ENCODE measurements at regions not wholly inside any gene's neighbourhood (a gene's known extent, or its start where the extent isn't known, plus 50 kb on each side); places are given as distances from the start of the nearest gene placed in this dataset.

DNA sequence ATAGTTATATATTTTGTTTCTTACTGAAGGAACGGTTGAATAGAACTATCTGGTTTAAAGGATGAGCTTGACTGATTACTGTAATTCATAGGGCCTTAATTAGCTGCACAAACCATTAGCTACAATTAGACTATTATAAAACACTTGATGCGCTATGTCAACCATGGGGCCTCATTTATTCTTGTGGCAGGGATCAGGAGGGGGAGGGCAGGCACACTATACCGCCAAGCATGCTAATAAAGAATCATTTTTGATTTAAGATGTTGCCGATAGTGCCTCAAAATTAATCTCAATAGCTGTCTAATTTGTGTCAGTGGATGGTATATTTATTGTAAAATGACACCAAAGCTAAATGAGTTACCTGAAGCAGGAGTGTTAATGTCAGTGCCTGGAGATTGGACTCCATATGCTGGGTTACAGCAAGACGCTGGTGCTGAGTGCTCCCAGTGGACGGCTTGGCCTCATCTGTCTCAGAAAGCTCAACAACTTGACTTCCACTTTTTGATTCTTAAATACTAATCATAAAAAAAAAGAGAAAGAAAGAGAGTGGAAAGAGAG is 1007.0 kb upstream of the CELF4 start:
- peaks cover 3% of the 10 kb centered on the region for H3K9me3 Mint-ChIP-seq (ENCODE audit: low read depth)
- DNase-seq (no peak), ATAC-seq (no peak)
- intact Hi-C loops (cut with DNase I, micrococcal nuclease), result no loop called here
- peaks cover 23% of the 10 kb centered on the region for H3K4me1 Mint-ChIP-seq
- H3K36me3 Mint-ChIP-seq (ENCODE audit: low read depth), result no peaks in the 10 kb centered on the region
- POLR2A ChIA-PET, result no interaction called here
- H3K27ac Mint-ChIP-seq, result no peak overlapping the region
- CTCF ChIA-PET, result interaction anchor here (0.6 to 1.1 kb wide), 3 partner anchors 38 to 179 kb away, joined by 3 read pairs; no protein-coding TSS in a partner anchor
- H3K27me3 Mint-ChIP-seq, result no peaks in the 10 kb centered on the region
- no peak overlapping the region for H3K4me3 Mint-ChIP-seq

DNA sequence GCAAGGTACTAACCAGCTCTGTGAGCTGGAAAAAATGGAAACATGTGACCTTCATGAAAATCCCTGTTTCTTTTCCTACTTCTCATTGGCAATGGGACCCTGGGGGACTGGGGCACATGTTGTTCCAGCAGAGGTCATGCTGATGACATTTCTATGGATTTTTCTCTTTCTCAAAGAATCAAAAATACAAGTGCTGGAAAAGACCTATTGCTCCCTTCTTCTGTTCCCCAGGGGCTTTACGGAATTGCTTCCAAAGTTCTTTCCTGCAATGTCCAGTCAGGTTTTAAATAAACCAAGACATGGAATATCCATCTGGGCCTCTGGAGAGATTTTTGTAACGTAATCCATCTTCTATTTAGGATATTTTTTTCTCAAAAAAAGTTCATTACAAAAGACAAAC is 1006.1 kb upstream of the CELF4 start:
- H3K9me3 Mint-ChIP-seq (ENCODE audit: low read depth), result peaks cover 7% of the 10 kb centered on the region
- ATAC-seq (no peak), DNase-seq (no peak)
- no peaks in the 10 kb centered on the region for H3K36me3 Mint-ChIP-seq (ENCODE audit: low read depth)
- intact Hi-C loops (cut with DNase I, micrococcal nuclease), result no loop called here
- H3K27ac Mint-ChIP-seq, result no peak overlapping the region
- CTCF ChIA-PET, result interaction anchor here (1.1 kb wide), 1 partner anchor 39 kb away, joined by 3 read pairs; no protein-coding TSS in a partner anchor
- peaks cover 14% of the 10 kb centered on the region for H3K4me1 Mint-ChIP-seq
- H3K4me3 Mint-ChIP-seq, result no peak overlapping the region
- no peaks in the 10 kb centered on the region for H3K27me3 Mint-ChIP-seq
- POLR2A ChIA-PET, result no interaction called here

DNA sequence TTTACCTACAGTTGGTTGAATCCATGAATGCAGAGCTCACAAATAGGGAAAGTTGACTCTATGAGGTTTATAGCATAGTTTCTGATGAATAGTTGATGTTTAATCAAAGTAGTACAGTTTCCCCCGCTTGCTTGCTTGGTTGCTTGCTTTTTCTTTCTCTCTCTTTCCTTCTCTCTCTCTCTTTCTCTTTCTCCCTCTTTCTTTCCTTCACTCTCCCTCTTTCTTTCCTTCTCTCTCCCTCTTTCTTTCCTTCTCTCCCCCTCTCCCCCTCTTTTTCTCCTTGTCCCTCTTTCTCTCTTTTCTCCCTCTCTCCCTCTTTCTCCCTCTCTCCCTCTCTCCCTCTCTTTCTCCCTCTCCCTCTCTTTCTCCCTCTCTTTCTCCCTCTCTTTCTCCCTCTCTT is 999.9 kb upstream of the CELF4 start:
- Mint-ChIP-seq H3K9me3 (ENCODE audit: low read depth) (peaks cover 4% of the 10 kb centered on the region), H3K36me3 (ENCODE audit: low read depth) (no peaks in the 10 kb centered on the region), H3K4me1 (peaks cover 5% of the 10 kb centered on the region), H3K4me3 (no peak overlapping the region), H3K27ac (no peak overlapping the region), H3K27me3 (no peaks in the 10 kb centered on the region)
- DNase-seq (no peak), ATAC-seq (no peak)
- ChIA-PET CTCF (no interaction called here), POLR2A (no interaction called here)
- intact Hi-C loops (cut with DNase I, micrococcal nuclease), result no loop called here

DNA sequence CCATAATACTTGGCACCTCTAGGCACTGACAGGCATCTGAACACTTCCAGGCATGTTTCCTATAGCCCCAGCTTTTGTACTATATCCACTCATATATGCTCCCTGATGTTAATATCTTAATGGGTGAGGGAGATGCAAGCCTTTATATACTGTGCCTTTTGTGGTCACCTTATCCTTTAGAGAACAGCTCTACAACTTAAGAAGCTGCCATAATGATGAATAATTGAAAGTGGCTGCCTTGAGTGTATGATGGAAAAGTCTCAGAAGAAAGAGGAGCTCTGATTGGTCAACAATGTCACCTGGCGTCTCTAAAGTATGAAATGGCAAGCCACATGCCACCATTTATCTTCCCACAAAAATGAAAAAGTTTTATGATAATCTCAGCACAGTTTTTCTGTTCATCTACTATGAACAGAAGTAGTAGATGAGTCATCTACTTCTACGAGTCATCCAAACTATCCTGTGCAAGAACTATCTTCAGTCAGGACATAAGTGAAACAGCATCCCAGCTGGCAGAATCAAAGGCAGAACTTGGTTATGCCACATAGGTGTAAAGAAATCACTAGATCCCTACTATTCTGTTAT is 997.9 kb upstream of the CELF4 start:
- intact Hi-C loops (cut with DNase I, micrococcal nuclease), result loop anchor here in 1 of 2 experiments (5.0 kb wide), 1 partner anchor 39 kb away; no protein-coding TSS in a partner anchor
- H3K4me1 Mint-ChIP-seq, result peaks cover 5% of the 10 kb centered on the region
- POLR2A ChIA-PET, result interaction anchor here (0.6 kb wide), 1 partner anchor 47 kb away, joined by 4 read pairs; no protein-coding TSS in a partner anchor
- H3K27ac Mint-ChIP-seq, result no peak overlapping the region
- peak; percentile 80 for ATAC-seq
- H3K36me3 Mint-ChIP-seq (ENCODE audit: low read depth), result no peaks in the 10 kb centered on the region
- H3K27me3 Mint-ChIP-seq, result no peaks in the 10 kb centered on the region
- H3K9me3 Mint-ChIP-seq (ENCODE audit: low read depth), result peaks cover 4% of the 10 kb centered on the region
- no peak overlapping the region for H3K4me3 Mint-ChIP-seq
- CTCF ChIA-PET, result no interaction called here
- DNase-seq, result peak; percentile 20

- intact Hi-C loops (cut with DNase I, micrococcal nuclease), result no loop called here
- CTCF ChIA-PET, result no interaction called here
- ATAC-seq (no peak), DNase-seq (no peak)
- no peaks in the 10 kb centered on the region for H3K36me3 Mint-ChIP-seq (ENCODE audit: low read depth)
- H3K4me3 Mint-ChIP-seq, result no peak overlapping the region
- H3K4me1 Mint-ChIP-seq, result no peaks in the 10 kb centered on the region
- H3K27me3 Mint-ChIP-seq, result no peaks in the 10 kb centered on the region
- no peaks in the 10 kb centered on the region for H3K9me3 Mint-ChIP-seq (ENCODE audit: low read depth)
- H3K27ac Mint-ChIP-seq, result no peak overlapping the region
- POLR2A ChIA-PET, result no interaction called here
These were observed 991.4 kb upstream of the CELF4 start for GRCh38 chr18:38557006-38557405.

DNA sequence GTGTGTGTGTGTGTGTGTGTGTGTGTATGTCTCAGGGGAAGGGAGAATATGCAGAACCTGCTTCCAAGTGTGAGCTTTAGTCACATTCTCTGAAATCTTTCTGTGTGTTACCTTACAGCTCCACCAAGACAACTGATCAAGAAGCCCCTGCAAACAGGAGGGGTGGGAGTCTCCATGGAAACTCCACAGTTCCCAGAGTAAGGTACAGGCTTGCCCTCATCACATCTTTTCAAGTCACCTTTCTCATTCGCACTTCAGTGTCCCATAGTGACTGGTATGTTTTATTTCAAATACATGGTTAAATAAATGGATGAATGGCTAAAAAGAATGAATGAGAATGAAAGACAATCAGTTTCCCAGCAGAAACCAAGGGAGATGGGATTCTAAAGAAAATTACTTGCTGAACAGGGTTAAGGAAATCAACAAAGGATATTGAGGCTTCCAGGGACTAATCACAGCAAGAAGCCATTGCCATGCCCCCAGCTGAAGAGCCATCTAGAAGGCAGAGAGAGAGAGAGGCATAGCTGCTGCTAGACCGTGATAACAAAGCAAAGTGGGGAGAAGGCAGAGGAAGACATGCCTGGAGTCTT is 987.2 kb upstream of the CELF4 start:
- POLR2A ChIA-PET, result no interaction called here

GRCh38 chr18:38551881-38552280 is 986.3 kb upstream of the CELF4 start:
- Mint-ChIP-seq H3K4me1 (no peaks in the 10 kb centered on the region), H3K27ac (no peak overlapping the region), H3K27me3 (no peaks in the 10 kb centered on the region), H3K36me3 (ENCODE audit: low read depth) (no peaks in the 10 kb centered on the region), H3K4me3 (no peak overlapping the region), H3K9me3 (ENCODE audit: low read depth) (no peaks in the 10 kb centered on the region)
- ATAC-seq (no peak), DNase-seq (no peak)
- POLR2A ChIA-PET, result no interaction called here
- CTCF ChIA-PET, result no interaction called here
- intact Hi-C loops (cut with DNase I, micrococcal nuclease), result no loop called here

More for the DNA sequence above, 987.2 kb upstream of the CELF4 start:
- ATAC-seq (no peak), DNase-seq (no peak)
- intact Hi-C loops (cut with DNase I, micrococcal nuclease), result no loop called here
- Mint-ChIP-seq H3K4me3 (no peak overlapping the region), H3K9me3 (ENCODE audit: low read depth) (no peaks in the 10 kb centered on the region), H3K27ac (no peak overlapping the region), H3K36me3 (ENCODE audit: low read depth) (no peaks in the 10 kb centered on the region), H3K4me1 (no peaks in the 10 kb centered on the region), H3K27me3 (no peaks in the 10 kb centered on the region)
- CTCF ChIA-PET, result no interaction called here

DNA sequence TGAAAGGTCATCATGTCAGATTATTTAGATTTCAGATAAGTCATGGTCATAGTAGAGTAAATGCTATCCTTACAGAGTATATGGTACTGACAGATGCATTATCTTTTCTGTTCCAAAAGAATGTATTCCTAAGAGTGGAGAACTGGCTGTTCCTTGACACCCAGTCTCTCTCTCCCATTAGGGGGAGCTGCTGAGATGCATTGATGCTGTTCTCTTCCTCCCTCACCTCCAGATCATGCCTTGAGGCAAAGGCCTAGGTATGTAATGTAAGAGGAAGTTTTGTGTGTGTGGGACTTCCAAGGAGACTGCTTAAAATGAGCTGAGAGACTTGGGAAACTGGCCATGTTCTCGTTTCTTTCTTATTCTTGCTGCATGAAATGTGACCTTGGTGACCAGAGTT is 979.5 kb upstream of the CELF4 start:
- H3K9me3 Mint-ChIP-seq (ENCODE audit: low read depth), result no peaks in the 10 kb centered on the region
- no peaks in the 10 kb centered on the region for H3K36me3 Mint-ChIP-seq (ENCODE audit: low read depth)
- no peak overlapping the region for H3K4me3 Mint-ChIP-seq
- ATAC-seq (no peak), DNase-seq (peak; percentile 16)
- intact Hi-C loops (cut with DNase I, micrococcal nuclease), result no loop called here
- ChIA-PET POLR2A (no interaction called here), CTCF (interaction anchor here (0.8 kb wide), 1 partner anchor 57 kb away, joined by 3 read pairs; no protein-coding TSS in a partner anchor)
- H3K27me3 Mint-ChIP-seq, result no peaks in the 10 kb centered on the region
- no peak overlapping the region for H3K27ac Mint-ChIP-seq
- H3K4me1 Mint-ChIP-seq, result peaks cover 2% of the 10 kb centered on the region

- intact Hi-C loops (cut with DNase I, micrococcal nuclease), result no loop called here
- no peaks in the 10 kb centered on the region for H3K27me3 Mint-ChIP-seq
- no peak overlapping the region for H3K27ac Mint-ChIP-seq
- no peak overlapping the region for H3K4me3 Mint-ChIP-seq
- H3K4me1 Mint-ChIP-seq, result no peaks in the 10 kb centered on the region
- no peak for ATAC-seq
- H3K36me3 Mint-ChIP-seq (ENCODE audit: low read depth), result no peaks in the 10 kb centered on the region
- peaks cover 2% of the 10 kb centered on the region for H3K9me3 Mint-ChIP-seq (ENCODE audit: low read depth)
- POLR2A ChIA-PET, result no interaction called here
- DNase-seq, result no peak
- CTCF ChIA-PET, result no interaction called here
These were observed 974.3 kb upstream of the CELF4 start for GRCh38 chr18:38539856-38540255.

- Mint-ChIP-seq H3K4me3 (no peak overlapping the region), H3K9me3 (ENCODE audit: low read depth) (peaks cover 2% of the 10 kb centered on the region), H3K27me3 (no peaks in the 10 kb centered on the region), H3K36me3 (ENCODE audit: low read depth) (no peaks in the 10 kb centered on the region), H3K4me1 (no peaks in the 10 kb centered on the region), H3K27ac (no peak overlapping the region)
- ATAC-seq (no peak), DNase-seq (no peak)
- intact Hi-C loops (cut with DNase I, micrococcal nuclease), result no loop called here
- POLR2A ChIA-PET, result no interaction called here
- CTCF ChIA-PET, result no interaction called here
These were observed 973.8 kb upstream of the CELF4 start for GRCh38 chr18:38539371-38539770.

- Mint-ChIP-seq H3K27me3 (no peaks in the 10 kb centered on the region), H3K27ac (no peak overlapping the region), H3K4me1 (no peaks in the 10 kb centered on the region), H3K4me3 (no peak overlapping the region), H3K36me3 (ENCODE audit: low read depth) (no peaks in the 10 kb centered on the region), H3K9me3 (ENCODE audit: low read depth) (peaks cover 7% of the 10 kb centered on the region)
- ATAC-seq (no peak), DNase-seq (no peak)
- ChIA-PET CTCF (no interaction called here), POLR2A (no interaction called here)
- intact Hi-C loops (cut with DNase I, micrococcal nuclease), result no loop called here
These were observed 968.5 kb upstream of the CELF4 start for GRCh38 chr18:38534073-38534472.

DNA sequence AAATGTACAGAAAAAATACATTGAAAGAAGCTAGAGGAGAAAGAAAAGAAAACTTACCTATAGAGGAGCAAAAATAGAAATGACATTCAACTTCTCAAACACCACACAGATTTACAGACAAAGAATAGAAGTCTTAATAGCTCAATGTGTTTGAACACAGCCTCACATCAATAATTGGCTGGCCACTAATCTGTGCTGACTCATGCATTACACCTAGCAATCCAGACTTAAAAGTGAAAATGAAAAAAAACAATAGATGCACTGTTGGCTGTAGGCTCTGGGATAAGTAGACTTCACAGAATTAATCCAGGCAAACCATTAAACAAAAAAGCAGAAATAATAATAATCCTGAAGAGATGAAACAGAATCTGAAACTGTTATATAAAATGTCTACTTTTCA is 961.3 kb upstream of the CELF4 start:
- intact Hi-C loops (cut with DNase I, micrococcal nuclease), result no loop called here
- Mint-ChIP-seq H3K9me3 (ENCODE audit: low read depth) (peaks cover 1% of the 10 kb centered on the region), H3K36me3 (ENCODE audit: low read depth) (no peaks in the 10 kb centered on the region), H3K27me3 (no peaks in the 10 kb centered on the region), H3K4me3 (no peak overlapping the region), H3K27ac (no peak overlapping the region), H3K4me1 (no peaks in the 10 kb centered on the region)
- CTCF ChIA-PET, result no interaction called here
- ATAC-seq (no peak), DNase-seq (no peak)
- POLR2A ChIA-PET, result no interaction called here

All from activated CD4-positive, alpha-beta T cell treated with anti-CD3 and anti-CD28 coated beads for 36 hours (primary cell).